NCI-H69 (cell line): ENCODE measurements at regions not wholly inside any gene's neighbourhood (a gene's known extent, or its start where the extent isn't known, plus 50 kb on each side); places are given as distances from the start of the nearest gene placed in this dataset.

Experiments
- DNase-seq: peaks from one replicate; lab custom pipeline; 2025; lab: John Stamatoyannopoulos, UW

DNA sequence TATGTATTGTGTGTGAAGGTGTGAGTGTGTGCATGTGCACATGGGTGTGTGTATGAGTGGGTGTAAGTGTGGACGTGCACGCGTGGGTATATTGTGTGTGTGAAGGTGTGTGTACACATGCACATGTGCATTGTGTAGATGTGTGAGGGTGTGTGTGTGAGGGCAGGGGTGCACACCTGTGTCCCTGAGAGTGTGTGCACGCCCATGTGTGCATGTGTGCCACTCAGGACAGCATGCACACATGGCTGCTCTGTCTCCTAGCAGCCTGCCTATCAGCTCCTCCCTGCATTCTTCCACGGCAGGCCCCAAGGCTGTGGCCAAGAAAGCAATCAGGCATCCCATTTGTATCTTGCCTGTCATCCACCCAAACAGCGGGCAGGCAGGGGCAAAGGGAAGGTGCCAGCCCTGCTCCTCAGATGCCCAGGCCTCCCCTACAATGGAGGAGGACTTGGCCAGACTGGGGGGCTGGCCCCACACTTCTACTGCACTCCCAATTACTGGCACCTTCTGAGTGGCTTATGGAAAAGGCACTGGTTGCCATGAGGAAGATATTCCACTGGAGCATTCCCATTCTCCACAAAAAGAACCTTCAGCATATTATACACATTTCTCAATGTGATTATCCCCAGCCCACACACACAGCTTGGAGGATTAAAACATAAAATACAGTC lies 380.4 kb upstream of the ZMIZ1 start:
- peak; percentile 23 for DNase-seq

DNA sequence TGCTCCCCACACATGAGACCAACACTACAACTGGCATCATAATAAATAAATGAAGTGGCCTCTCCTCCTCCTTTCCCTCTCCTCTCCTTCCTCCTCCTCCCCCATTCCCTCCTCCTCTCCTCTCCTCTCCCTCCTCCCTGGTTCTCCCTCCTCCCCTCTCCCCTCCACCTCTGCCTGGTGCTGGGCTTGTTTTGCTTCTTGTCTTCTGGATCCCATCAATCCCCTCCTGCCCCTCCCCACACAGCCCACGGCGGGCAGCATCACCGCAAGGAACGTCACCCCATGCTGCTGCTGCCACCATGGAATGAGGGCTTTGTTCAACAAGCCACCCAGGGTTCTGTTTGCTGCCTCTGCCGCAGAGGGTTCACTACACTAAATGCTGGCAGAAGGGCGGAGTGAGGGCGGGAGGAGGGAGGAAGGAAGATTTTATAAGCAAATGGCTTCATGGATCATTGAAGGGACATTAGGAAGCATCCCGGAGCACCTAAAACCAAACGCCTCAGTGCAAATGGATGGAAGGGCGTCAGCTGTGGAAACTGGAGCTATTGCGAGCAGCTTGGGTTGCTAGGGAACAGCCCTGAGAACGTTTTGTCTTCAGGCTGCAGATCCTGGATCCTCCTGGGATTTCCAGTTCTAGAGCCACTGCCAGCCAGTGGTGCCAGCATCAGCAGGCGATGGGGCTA lies 379.7 kb upstream of the ZMIZ1 start:
- DNase-seq, result peak; percentile 95

DNA sequence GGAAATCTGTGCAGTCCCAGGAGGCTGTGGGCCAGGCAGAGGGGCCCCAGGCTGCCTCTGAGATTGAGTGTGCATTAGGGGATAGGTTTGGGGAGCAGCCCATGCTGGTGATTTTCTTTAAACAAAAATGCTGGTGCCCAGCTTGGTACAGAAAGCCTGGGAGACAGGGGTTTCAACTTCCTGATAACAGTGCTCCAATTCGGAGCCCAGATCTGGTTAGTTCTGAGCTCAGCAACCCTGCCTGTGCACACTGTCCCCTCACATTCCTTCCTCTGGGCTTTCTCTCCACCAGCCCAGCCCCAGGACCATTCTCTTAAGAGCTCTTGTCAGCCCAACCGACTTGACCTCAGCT lies 379.2 kb upstream of the ZMIZ1 start:
- DNase-seq, result no peak

DNA sequence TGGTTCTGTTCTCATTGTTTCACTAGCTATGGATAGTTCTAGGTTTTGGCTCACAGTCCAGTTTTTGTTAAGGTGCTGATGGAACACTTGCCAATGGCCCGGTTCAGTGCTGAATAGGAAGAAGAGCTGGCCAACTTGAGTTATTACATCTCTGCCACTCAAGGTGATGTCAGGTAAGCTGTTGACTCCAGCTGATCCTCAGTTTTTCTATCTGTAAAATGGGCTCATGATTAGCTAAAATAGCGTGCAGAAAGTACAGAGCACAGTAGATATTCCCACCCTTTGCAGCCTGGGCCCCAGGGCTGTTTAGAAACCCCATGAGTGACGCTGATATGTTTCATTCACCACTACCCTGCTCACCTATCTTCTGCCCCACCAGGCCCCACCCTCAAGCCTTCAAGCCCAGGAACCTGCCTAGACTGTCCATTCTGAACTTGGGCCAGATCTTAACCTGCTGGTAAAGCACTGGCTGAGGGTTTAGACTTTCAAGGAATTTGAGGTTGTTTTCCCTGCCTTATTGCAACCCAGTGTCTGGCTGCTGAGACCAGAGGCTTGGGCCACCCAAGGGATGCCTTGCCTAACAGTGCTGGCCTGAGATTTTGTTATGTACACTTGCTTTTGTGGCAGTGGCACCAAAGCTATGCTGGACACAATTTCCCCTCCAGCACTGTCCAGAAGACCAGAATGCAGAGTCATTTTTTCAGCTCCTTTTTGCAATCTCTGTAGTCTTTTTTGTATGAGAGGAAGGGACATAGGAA lies 378.2 kb upstream of the ZMIZ1 start:
- no peak for DNase-seq

DNA sequence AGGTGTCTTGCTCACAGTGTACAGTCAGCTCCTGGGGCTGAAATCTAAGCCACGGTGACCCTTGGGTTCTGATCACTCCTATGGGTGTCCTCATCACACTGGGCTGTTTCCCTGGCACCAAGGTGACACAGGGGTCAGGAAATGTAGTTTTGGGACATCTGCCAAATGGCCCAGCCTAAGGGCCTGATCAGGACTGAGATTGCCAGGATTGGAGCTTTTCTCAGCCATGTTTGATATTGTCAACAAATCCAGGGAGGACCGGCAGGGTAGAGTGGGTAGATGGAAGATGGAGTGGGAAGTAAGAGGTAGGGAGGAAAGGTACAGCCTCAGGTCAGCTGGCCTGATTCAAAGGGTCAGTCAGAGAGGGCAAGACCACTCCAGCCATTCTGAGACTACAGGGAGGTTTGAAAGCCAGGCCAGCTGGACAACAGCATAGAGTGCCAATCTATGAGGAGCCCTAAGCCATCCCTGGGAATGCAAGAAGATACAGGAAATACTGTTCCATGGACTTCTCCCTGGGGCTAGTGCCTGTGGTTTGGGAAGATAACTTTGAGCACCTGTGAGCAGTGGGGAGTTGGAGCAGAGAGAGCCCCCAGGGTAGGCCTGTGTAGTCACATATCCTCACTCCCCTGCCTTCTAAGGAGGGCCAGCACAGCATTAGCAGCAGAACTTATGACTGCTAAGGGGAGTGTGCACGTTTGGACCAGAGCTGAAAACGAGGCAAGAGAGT lies 377.3 kb upstream of the ZMIZ1 start:
- DNase-seq, result peak; percentile 6

DNA sequence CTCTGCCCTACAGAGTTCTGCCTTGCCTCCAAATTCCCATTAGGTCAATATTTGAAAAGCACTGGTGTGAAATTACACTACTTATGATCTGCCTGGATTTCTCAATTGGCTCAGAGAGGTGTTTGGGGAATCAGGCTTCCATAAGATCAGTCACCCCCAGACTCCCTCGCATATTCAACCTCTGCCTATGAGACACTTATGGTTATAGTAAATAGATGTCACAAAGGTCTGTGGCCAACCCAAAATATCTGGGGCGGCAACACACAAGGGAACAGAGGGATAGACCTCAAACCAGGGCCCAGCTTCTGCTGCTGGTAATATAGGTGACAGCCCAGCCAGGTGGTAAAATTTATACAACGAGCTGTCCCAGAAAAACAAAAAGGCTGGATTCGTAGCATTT lies 376.7 kb upstream of the ZMIZ1 start:
- no peak for DNase-seq

DNA sequence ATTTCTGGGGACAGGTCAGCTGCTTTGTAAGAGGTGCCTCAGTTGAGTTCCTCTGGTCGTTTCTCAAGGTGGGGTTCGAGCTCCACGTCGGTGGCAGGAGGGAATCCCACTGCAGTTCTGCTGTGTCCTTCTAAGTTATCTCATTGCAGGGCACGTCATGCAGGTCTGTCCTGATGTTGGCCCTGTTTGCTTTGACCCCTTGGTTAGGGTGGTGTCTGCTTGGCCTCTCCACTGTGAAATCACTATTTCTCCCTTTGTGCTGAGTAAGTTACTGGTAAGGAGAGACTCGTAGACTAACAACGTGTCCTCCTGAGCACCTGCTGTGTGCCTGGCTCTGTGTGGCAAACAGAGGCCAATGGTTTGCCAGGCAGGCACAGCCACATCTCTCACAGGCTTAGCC lies 372.9 kb upstream of the ZMIZ1 start:
- DNase-seq, result no peak

DNA sequence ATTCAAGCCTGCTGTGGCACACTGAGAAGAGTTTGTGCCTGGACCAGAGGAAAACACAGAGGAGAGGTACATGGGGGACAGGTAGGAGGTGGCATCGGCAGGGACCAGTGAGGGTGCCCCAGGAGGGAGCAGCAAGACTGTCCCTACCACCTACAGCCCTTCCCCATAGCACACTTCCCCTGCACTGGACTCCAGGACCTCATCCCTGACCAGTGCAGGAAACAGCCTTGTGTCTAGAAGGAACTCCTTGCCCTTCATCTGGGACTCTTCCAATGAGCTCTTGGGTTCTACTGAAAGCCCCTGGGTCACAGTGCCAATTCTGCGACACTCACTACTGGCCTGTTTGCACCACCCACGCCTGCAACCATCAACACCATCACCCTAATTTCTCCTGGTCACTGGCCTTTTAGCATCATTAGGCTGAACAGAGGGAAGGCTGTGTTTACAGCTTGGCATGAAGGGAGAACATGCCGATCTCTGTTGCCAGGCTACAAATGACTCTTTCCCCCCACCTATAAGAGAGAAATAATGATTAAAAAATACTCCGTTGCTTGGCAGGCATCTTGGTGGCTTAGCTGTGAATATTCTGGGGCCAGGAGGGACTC lies 371.9 kb upstream of the ZMIZ1 start:
- no peak for DNase-seq

DNA sequence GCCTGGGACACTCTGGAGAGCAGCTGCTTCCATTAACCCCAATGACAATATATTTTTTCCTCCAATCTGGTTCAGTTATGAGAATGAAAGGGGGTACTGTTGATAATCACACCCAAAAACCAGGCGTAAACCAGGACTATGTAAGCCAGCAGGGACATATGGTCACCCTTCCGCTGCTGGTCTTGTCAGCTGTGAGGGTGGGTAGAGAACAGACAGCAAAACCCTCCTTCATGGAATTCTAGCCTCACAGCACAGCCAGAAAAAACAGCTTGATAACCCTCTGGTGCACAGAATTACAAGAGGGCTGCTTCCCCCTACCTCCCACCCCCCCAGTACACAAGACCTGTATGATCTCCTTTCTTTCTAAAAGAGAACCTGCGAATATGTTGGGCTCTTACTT lies 368.8 kb upstream of the ZMIZ1 start:
- no peak for DNase-seq

DNA sequence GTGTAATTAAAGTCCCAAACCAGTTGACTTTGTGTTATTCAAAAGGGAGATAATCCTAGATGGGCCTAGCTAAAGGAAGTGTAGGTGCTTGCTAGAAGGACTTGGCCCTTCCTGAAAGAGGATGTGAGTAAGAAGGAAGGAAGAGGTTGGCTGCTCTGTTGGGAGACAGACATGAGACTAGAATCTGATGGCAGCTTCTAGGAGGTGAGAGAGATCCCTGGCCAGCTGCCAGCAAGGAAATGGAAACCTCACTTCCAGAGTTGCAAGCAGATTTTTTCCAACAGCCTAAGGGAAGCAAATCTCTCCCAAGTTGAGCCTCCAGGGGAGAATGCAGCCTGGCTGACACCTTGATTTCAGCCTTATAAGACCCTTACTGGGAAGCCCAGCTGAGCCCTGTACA lies 368.4 kb upstream of the ZMIZ1 start:
- peak; percentile 47 for DNase-seq

DNA sequence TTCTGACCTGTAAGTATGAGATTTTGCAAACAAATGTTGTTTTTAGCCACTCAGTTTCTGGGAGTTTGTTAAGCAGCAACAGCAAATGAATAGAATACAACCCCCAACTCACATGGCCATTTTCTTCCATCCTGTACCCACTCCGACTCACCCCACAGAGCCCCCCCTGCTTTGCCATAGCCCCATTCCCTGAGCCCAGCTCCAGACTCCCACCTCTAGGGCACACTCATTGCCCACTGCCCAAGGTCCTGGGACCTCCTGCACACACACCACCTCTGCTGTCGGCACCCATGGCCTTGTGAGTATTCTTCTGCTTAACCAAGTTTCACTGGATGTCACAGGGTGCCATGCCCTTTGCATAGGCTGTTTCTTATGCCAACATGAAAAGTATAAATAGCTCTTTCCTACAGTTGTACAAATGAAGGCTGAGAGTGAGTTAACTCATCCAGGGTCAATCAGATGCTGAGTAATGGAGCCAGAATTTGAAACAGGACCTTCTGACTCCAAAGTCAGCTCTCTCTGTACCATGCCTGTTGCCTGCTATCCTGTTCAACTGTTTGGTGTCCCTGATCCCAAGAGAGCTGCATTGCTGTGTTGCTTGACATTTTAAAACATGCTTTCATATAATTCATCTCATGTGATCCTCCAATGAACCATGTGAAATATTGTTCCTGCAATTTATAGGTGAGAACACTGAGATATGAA lies 367.8 kb upstream of the ZMIZ1 start:
- DNase-seq, result no peak

DNA sequence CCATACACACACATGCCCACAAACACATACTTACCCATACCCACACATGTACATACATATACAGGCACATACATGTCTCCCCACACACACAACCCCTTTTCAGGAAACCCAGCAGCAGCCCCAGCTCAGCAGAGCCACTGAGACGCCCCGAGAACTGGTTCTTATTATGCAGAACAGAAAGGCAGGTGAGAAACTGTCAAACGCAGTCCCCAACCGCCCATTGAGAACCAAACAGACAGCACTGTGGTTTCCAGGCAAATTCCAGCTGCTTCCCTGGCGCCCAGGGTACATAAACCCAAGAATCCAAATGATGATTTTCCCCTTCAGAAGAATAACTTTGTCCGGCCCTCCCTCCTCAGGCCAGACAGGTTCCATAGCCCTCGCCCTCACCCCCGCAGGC lies 366.6 kb upstream of the ZMIZ1 start:
- DNase-seq, result no peak

DNA sequence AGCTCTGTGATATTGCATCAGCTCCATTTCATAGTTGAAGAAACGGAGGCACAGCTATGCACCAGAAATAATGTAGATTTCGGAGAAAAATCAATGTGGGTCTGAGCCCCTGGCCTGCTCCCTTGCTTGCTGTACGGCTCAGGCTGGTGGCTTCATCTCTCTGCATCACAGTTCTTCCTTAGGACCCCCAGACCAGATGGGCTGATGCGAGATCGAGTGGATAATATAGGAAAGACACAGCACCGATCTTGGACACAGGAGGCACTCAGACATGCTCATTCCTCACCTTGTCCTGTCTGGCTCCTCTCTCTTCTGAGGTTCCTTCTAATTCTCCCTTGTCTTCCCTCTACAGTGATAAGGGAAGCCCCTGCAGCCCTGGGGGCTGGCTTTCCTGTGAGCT lies 365.9 kb upstream of the ZMIZ1 start:
- DNase-seq, result no peak

DNA sequence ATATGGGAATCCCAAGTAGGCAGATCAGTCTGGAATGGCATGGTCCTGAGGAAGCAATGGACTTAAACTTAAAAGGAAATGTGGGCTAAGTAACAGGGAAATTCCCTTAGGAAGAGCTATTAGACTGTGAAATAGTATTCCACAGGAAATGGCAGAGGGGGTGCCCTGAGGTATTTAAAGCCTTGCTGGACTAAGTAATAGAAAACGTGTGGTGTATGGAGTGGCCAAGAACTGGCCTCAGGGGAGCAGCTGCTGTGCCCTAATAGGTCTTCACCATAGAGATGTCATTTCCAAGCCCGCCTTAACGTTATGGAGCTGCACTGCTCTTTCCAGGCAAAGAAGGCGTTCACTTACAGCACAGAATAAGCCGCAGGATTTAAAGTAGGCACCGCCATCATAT lies 365.2 kb upstream of the ZMIZ1 start:
- peak; percentile 14 for DNase-seq

DNA sequence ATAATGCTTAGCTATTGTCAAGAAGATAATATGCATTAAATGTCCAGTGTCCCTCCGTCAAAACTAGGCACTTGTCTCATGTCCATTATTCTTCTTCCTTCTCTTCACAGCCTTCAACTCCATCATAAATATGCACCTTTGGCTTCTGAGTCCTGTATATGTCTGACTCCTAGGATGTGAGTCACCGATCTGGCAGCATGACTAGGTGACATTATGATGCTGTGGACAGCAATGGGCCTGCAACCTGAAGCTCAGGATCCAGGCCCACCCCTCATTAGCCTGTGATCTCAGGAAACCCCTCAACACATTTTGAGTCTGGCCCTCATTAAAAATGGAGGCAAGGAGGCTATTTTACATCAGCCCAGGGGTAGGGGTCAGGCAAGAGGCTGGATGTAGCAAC lies 362.5 kb upstream of the ZMIZ1 start:
- DNase-seq, result no peak

DNA sequence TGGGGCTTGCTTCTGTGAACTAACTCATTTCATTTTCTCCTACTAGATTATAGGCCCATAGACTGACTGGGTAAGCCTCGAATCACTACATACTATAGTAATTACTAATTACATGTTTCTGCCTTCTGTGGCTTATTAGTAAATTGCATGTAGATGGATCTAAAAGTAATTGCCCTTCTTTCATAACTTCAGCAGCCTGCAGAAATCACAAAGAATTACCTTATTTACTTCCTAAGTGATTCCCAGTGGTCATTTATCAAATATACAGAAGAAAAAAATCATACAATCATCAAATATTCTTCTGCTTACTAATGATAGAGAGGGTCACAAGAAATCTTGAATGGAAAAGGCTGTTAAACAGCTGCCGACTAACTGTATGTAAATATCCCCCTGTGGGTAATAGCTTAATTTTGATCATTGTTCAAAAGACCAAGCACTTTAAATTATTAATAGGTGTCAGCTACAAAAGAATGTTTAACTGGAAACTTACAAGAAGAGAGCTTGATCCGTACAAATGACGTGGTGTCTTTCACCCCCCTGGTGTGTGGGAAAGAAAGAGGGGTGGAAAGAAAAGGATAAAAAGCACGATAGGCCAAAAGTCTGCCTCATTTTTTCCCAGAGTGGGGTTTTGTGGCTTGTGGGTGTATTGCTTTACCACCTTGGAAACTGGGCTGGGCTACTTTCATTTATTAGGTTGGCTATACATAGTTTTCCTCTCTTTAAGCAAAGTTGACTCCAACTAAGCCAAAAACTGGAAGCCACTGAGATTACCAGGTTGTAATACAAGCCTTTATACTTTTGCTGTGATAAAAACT lies 361.8 kb upstream of the ZMIZ1 start:
- peak; percentile 53 for DNase-seq

DNA sequence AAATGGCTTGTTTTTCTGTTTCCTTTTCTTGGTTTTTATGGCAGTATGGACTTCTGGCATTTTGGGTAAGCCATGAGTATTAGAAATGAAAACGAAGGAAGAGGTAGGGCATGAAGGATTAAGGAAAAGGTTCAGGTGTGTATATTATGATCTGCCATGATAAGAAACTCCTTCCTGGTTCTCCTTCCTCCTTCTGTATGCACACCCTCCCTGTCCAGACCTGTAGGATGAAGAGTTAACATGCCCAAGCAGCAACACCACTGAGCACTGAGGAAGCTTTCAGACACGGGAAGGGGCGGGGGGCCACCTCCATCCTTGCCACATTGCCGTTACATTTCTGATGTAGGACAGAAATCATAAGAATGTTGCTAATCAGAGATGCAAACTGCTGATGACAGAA lies 361.0 kb upstream of the ZMIZ1 start:
- DNase-seq, result no peak

DNA sequence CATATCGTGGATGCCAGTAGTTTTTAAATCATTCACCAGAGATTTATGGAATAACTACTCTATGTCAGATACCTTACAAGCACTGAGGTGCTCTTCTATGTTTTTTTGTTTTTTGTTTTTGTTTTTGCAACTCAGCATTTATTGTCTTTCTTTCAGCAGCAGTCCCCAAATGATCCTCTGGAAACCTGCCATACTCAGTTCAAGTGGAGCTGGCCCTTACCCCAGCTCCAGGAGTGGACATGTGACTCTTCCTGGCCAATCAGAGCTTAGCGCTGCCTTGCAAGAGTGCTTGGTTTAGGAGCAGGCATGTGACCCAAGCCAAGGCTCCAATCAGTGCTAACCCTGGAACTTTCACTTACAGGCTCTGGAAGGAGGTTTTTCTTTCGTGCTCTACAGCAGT lies 356.6 kb upstream of the ZMIZ1 start:
- no peak for DNase-seq

DNA sequence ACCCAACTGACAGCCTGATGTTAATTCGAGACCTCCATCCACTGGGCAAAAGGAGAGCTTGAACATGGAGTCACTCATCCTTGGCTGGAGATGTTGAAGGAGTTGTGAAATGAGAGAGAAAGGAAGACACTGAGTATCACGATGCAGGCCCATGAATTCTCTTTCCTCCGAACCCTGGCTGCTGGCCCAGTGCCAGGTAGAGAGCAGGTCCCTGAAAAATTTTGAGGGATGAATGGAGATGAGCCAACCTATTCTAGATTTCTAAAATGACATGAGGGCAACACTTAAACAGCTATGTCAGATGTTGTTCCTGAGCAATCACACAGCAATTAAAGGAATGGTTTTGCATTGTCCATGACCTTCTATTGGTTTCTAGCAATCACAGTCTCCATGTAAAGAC lies 355.1 kb upstream of the ZMIZ1 start:
- no peak for DNase-seq

DNA sequence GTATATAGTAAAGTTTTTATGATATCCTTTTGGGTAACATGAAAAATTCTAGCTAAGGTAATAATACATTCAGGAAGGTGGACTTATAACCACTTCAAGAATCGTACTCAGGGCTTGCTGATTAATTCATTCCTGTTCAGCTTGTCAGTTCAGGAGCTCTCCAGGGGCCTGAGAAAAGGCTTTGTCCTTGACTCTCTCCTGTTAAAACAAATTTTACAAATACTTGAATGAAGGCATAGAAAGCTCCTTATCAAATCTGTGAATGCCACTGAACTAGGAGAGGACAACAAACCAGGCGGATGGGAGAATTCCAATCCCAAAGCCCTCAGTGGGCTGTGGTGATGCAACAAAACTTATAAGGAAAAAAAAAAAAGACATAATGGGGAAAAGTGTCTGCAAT lies 354.5 kb upstream of the ZMIZ1 start:
- DNase-seq, result no peak

DNA sequence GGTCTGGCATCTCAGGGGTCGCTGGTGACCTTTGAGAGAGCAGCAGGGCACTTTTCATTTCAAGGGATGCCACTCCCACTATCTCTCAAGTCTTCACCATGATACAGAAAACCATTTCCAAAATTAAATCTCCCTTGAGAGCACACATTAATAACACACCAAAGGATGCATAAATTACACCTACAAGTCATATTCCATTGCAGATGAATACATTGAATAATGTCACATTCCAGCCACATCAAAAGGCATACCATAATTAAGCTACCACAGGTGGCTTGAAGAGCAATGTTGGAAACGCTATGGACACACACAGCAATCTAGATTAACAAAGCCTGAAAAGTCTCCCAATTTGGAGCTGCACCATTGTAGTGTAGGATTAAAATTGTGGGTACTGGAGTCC lies 353.3 kb upstream of the ZMIZ1 start:
- no peak for DNase-seq
